CD14-positive monocyte (primary cell): ENCODE measurements at regions not wholly inside any gene's neighbourhood (a gene's known extent, or its start where the extent isn't known, plus 50 kb on each side); places are given as distances from the start of the nearest gene placed in this dataset.

Source experiments
- DNase-seq, 3 donors: peaks; one replicate each; pipeline ENCODE4 v3.0.0-alpha.2; 2011 to 2022
- H2AFZ ChIP-seq: 2 replicates; pipeline ENCODE4 v1.6.0; 2012; ENCODE audit warnings: mild to moderate bottlenecking, low read depth, low read length, inconsistent platforms; ENCODE audit not compliant: insufficient read depth, poor library complexity, severe bottlenecking
- H3K27ac ChIP-seq, 2 donors: 1 replicate in 1 of 2; 2 replicates in 1 of 2; pipeline ENCODE4 v1.5.1; 2012 to 2013; ENCODE audit warnings: low read length in 2 of 2, control low read depth in 1 of 2, inconsistent platforms in 1 of 2, low read depth in 1 of 2, mild to moderate bottlenecking in 1 of 2
- H3K27me3 ChIP-seq, 2 donors: one replicate each; pipeline versions ENCODE4 v1.6.0 to v1.6.1; 2011 to 2013; ENCODE audit warnings: low read length in 2 of 2; ENCODE audit not compliant: control insufficient read depth in 2 of 2, insufficient read depth in 2 of 2
- H3K36me3 ChIP-seq, 2 donors: replicated peaks in 1 of 2; 1 replicate in 1 of 2; 2 replicates in 1 of 2; pipeline versions ENCODE4 v1.5.1 to v1.6.1; 2012 to 2013; ENCODE audit warnings: low read length in 2 of 2, control low read depth in 1 of 2, inconsistent platforms in 1 of 2, mild to moderate bottlenecking in 1 of 2; ENCODE audit not compliant: insufficient read depth in 2 of 2, control insufficient read depth in 1 of 2
- H3K4me1 ChIP-seq, 2 donors: 1 replicate in 1 of 2; 2 replicates in 1 of 2; pipeline versions ENCODE4 v1.5.1 to v1.6.1; 2012 to 2013; ENCODE audit warnings: low read length in 2 of 2, control low read depth in 1 of 2, inconsistent platforms in 1 of 2, mild to moderate bottlenecking in 1 of 2, moderate library complexity in 1 of 2; ENCODE audit not compliant: insufficient read depth in 2 of 2, control insufficient read depth in 1 of 2
- H3K4me2 ChIP-seq: replicated peaks from 2 replicates; pipeline ENCODE3; 2012; ENCODE audit warnings: low read length, moderate library complexity, mild to moderate bottlenecking; ENCODE audit not compliant: poor library complexity, severe bottlenecking; ENCODE audit errors: extremely low read depth
- H3K4me3 ChIP-seq, 3 experiments: fragments of 200-600 bp in 1 of 3; sonication (generic) in 1 of 3; replicated peaks in 1 of 3; 1 replicate in 2 of 3; 2 replicates in 1 of 3; pipeline ENCODE4 v1.5.1; 2011 to 2013; ENCODE audit warnings: low read length in 3 of 3, mild to moderate bottlenecking in 3 of 3, control low read depth in 2 of 3, low read depth in 2 of 3, inconsistent platforms in 1 of 3, moderate library complexity in 1 of 3
- H3K79me2 ChIP-seq: 2 replicates; pipeline ENCODE4 v1.6.0; 2012; ENCODE audit warnings: mild to moderate bottlenecking, control low read depth, inconsistent platforms, low read length, moderate library complexity; ENCODE audit not compliant: insufficient read depth
- H3K9ac ChIP-seq: 2 replicates; pipeline ENCODE4 v1.6.0; 2017; ENCODE audit warnings: low read length, mild to moderate bottlenecking; ENCODE audit not compliant: insufficient read depth, poor library complexity, severe bottlenecking
- H3K9me3 ChIP-seq, 2 donors: replicated peaks in 1 of 2; 1 replicate in 1 of 2; 2 replicates in 1 of 2; pipeline versions ENCODE4 v1.5.1 to v1.6.1; 2012 to 2013; ENCODE audit warnings: low read length in 2 of 2, control low read depth in 1 of 2; ENCODE audit not compliant: control insufficient read depth in 1 of 2, insufficient read depth in 1 of 2
- H4K20me1 ChIP-seq: 2 replicates; pipeline ENCODE4 v1.6.0; 2012; ENCODE audit warnings: mild to moderate bottlenecking, low read length, control low read depth, moderate library complexity; ENCODE audit not compliant: insufficient read depth
- H3K27ac Mint-ChIP-seq, 7 donors: one replicate each; pipeline ENCODE4 v1.8.0; 2020; ENCODE audit warnings: mild to moderate bottlenecking in 7 of 7, mixed read lengths in 7 of 7, moderate library complexity in 6 of 7, inconsistent platforms in 2 of 7
- H3K27me3 Mint-ChIP-seq, 3 donors: one replicate each; pipeline ENCODE4 v1.8.0; 2021 to 2022; ENCODE audit warnings: low read depth in 3 of 3, mild to moderate bottlenecking in 3 of 3, mixed read lengths in 3 of 3, moderate library complexity in 3 of 3, inconsistent platforms in 1 of 3
- H3K36me3 Mint-ChIP-seq, 2 donors: one replicate each; pipeline ENCODE4 v1.8.0; 2020; ENCODE audit warnings: mixed read lengths in 2 of 2, inconsistent platforms in 1 of 2, mild to moderate bottlenecking in 1 of 2
- H3K4me1 Mint-ChIP-seq: one replicate; pipeline ENCODE4 v1.8.0; 2020; ENCODE audit warnings: mild to moderate bottlenecking, mixed read lengths
- H3K4me3 Mint-ChIP-seq, 2 donors: one replicate each; pipeline ENCODE4 v1.8.0; 2020; ENCODE audit warnings: mild to moderate bottlenecking in 2 of 2, mixed read lengths in 2 of 2, moderate library complexity in 1 of 2
- H3K9me3 Mint-ChIP-seq, 7 donors: one replicate each; pipeline ENCODE4 v1.8.0; 2020 to 2022; ENCODE audit warnings: mixed read lengths in 7 of 7, mild to moderate bottlenecking in 6 of 7, moderate library complexity in 6 of 7, inconsistent platforms in 2 of 7
- WGBS: methylation state at CpG from one replicate; pipeline ENCODE4 v1.1.5; 2013; ENCODE audit warnings: missing lambda C conversion rate; ENCODE audit not compliant: insufficient coverage; 5-methylcytosine and 5-hydroxymethylcytosine counted together
- intact Hi-C, 2 donors: fragments of 100-400 bp; cut with micrococcal nuclease; formaldehyde crosslinking; loops; one replicate each; pipeline versions ENCODE4 v1.15.0 to v1.15.1; 2023
- TF ChIP-seq, protein P1 (sequence below): fragments of 200-600 bp; IDR thresholded peaks from one replicate; pipeline ENCODE4 v1.8.0; 2022; ENCODE audit warnings: antibody characterized with exemption, mild to moderate bottlenecking

DNA sequence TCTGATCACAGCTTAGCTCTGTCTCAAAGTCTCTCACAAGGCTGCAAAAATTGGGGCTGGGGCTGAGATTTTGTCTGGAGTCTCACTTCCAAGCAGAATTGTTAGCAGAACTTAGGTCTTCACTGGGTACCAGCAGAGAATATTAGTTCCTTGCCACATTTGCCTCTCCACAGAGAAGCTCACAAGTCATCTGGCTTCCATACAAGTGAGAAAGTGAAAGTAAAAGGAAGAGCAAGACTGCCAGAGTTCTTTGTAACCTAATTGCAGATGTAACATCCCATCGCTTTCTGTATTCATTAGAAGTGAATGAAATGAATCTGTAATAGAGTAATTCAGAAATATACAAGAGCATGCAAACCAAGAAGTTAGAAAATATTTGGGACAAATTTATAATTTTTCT is 624.1 kb upstream of the GNPDA2 start:
- Mint-ChIP-seq H3K4me3 (no peak overlapping the region), H3K4me1 (no peaks in the 10 kb centered on the region), H3K27me3 (no peaks in the 10 kb centered on the region), H3K9me3 (peaks cover 0 to 2% (median 0%) of the 10 kb centered on the region in 7 donors), H3K36me3 (no peaks in the 10 kb centered on the region), H3K27ac (no peak overlapping the region)
- Histone ChIP-seq H3K79me2 (no peaks in the 10 kb centered on the region), H3K36me3 (no peaks in the 10 kb centered on the region), H3K4me1 (no peaks in the 10 kb centered on the region), H3K4me2 (no peak overlapping the region), H4K20me1 (no peaks in the 10 kb centered on the region), H3K4me3 (no peak overlapping the region), H2AFZ (no peak overlapping the region), H3K27me3 (no peaks in the 10 kb centered on the region), H3K9me3 (no peaks in the 10 kb centered on the region), H3K9ac (no peak overlapping the region), H3K27ac (no peak overlapping the region)
- no CpG with 5 or more reads among the region's 1 CpG for WGBS
- intact Hi-C loops, result no loop called here
- no peak for DNase-seq
- TF ChIP-seq, protein P1, sequence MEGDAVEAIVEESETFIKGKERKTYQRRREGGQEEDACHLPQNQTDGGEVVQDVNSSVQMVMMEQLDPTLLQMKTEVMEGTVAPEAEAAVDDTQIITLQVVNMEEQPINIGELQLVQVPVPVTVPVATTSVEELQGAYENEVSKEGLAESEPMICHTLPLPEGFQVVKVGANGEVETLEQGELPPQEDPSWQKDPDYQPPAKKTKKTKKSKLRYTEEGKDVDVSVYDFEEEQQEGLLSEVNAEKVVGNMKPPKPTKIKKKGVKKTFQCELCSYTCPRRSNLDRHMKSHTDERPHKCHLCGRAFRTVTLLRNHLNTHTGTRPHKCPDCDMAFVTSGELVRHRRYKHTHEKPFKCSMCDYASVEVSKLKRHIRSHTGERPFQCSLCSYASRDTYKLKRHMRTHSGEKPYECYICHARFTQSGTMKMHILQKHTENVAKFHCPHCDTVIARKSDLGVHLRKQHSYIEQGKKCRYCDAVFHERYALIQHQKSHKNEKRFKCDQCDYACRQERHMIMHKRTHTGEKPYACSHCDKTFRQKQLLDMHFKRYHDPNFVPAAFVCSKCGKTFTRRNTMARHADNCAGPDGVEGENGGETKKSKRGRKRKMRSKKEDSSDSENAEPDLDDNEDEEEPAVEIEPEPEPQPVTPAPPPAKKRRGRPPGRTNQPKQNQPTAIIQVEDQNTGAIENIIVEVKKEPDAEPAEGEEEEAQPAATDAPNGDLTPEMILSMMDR, result no peak

DNA sequence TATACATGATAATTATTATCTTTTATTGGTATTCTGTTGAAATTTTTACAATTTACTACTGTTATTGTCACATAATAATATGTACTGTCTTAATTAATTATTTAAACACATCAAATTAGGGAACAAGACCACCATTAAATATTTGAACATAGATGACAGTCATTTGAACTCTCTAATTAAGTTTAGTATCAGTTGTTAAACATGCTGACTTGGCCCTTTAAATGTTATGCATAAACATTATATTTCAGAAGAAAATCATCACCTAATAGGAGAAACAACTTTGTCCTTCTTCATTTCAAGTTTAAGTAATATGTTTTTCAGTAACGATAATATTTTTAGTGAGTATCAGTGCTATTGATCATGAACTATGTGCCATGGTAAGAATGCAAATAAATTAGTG is 623.5 kb upstream of the GNPDA2 start:
- TF ChIP-seq, protein P1, result no peak
- Histone ChIP-seq H3K27me3 (no peaks in the 10 kb centered on the region), H3K4me1 (no peaks in the 10 kb centered on the region), H3K27ac (no peak overlapping the region), H4K20me1 (no peaks in the 10 kb centered on the region), H3K9ac (no peak overlapping the region), H3K4me3 (no peak overlapping the region), H3K9me3 (no peaks in the 10 kb centered on the region), H3K4me2 (no peak overlapping the region), H3K36me3 (no peaks in the 10 kb centered on the region), H2AFZ (no peak overlapping the region), H3K79me2 (no peaks in the 10 kb centered on the region)
- Mint-ChIP-seq H3K9me3 (peaks cover 0 to 2% (median 0%) of the 10 kb centered on the region in 7 donors), H3K4me1 (no peaks in the 10 kb centered on the region), H3K27ac (no peak overlapping the region), H3K4me3 (no peak overlapping the region), H3K27me3 (no peaks in the 10 kb centered on the region), H3K36me3 (no peaks in the 10 kb centered on the region)
- WGBS, result no CpG with 5 or more reads among the region's 1 CpG
- DNase-seq, result no peak
- intact Hi-C loops, result no loop called here
